Activated CD4-positive, alpha-beta T cell treated with anti-CD3 and anti-CD28 coated beads, Interleukin-2, amount 10 ng/mL, durations not matched to agents 7 days and 5 days (primary cell): ENCODE measurements at regions not wholly inside any gene's neighbourhood (a gene's known extent, or its start where the extent isn't known, plus 50 kb on each side); places are given as distances from the start of the nearest gene placed in this dataset. TPM values are rescaled to one million over a fixed set of nuclear protein-coding genes. Genes with fewer than 3 reads are reported as not detected.
"Not testable (repeated sequence)": the region's sequence is repeated elsewhere in the genome, so short reads cannot be mapped to it uniquely, and the experiment has no call there.

Experiments used
- CTCF ChIA-PET: fragments of 350-600 bp; sonication (Branson Sonifier 250); formaldehyde crosslinking; loops from one replicate; lab custom pipeline; 2021; ENCODE audit warnings: antibody characterized with exemption; lab: Charles Lee
- POLR2A ChIA-PET: fragments of 350-600 bp; sonication (Branson Sonifier 250); formaldehyde crosslinking; loops from one replicate; lab custom pipeline; 2021; ENCODE audit warnings: antibody characterized with exemption; lab: Charles Lee
- DNase-seq: peaks from one replicate; pipeline ENCODE4 v3.0.0-alpha.2; 2020
- H3K27ac Mint-ChIP-seq: one replicate; pipeline ENCODE4 v1.8.0; 2021; ENCODE audit warnings: mild to moderate bottlenecking, moderate library complexity, mixed read lengths
- H3K27me3 Mint-ChIP-seq: one replicate; pipeline ENCODE4 v1.8.0; 2021; ENCODE audit warnings: mixed read lengths
- H3K36me3 Mint-ChIP-seq: one replicate; pipeline ENCODE4 v1.8.0; 2021; ENCODE audit warnings: low read depth, mixed read lengths
- H3K4me1 Mint-ChIP-seq: one replicate; pipeline ENCODE4 v1.8.0; 2021; ENCODE audit warnings: mixed read lengths
- H3K4me3 Mint-ChIP-seq: one replicate; pipeline ENCODE4 v1.8.0; 2021; ENCODE audit warnings: mild to moderate bottlenecking, moderate library complexity, mixed read lengths
- H3K9me3 Mint-ChIP-seq: one replicate; pipeline ENCODE4 v1.8.0; 2021; ENCODE audit warnings: mixed read lengths
- microRNA-seq: library from miRNA; unstranded; fragments of <30 nt; microRNA quantifications from one replicate; pipeline ENCODE4 v1.2.0, GENCODE V29; 2021; ENCODE audit warnings: borderline microRNAs expressed, borderline replicate concordance

DNA sequence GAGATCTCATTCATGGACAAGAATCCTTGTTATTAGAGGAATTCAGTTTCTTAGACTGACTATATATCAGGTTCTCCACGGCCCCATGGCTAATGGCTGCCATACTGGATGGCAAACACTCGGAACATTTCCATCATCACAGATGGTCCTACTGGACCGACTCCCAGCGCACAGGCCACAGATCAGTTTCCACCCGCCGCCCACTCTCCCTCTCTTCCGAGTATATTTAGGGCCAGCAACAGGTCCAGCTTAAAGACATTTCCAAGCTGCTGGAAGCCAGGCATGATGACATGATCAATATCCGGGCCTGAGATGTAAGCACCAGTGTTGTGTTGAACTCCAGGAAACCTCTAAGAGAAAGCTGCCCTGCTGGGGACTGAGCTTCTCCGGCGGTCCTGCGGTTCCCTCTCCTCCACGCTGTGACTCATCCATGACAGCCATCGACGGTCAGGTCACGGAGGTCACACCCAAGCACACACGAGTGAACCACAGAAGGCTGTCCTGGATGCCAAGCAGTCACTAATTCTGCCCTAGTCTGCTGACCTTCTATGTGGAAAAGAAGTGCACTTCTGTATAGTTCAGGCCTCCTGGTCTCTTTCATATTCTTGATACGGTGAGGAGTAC, 64.4 kb upstream of the LPCAT1 start:
- H3K27ac Mint-ChIP-seq, POLR2A ChIA-PET, DNase-seq, H3K27me3 Mint-ChIP-seq, H3K4me3 Mint-ChIP-seq, CTCF ChIA-PET, H3K36me3 Mint-ChIP-seq, H3K9me3 Mint-ChIP-seq, H3K4me1 Mint-ChIP-seq: not testable (repeated sequence)

DNA sequence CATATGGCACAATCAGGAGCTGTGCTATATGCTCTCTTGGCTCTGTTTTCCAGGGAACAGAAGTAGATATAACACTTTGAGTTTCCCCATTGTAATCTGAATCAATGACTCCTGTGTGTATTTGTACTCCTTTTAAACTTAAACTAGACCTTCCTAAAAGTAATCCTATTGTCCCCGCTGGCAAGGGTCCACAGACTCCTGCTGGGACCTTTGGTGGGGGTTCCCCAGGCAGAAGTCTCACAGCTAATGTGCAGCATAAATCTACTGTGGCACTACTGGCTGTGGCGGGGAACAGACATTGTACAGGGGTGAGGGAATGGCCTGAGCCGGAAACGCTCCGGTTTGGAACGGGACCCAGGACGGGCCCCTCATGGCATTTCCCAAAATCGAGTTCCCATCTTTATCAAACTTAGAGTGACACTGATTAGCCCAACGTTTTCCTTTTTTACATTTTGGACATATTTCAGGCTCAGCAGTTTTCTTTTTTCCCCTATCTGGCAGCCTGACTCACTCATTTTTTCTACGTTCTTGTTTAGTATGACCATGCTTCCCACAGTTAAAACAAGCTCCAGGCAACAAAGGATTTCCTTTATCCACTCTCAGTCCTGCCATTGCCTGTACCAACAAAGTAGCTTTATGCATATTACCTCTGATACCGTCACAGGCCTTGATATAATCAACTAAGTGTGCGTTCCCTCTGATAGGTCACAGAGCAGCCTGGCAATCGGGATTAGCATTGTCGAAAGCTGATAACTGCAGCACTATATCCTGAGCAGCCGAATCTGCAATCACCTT, 59.5 kb upstream of the LPCAT1 start:
- H3K4me3 Mint-ChIP-seq, CTCF ChIA-PET, H3K36me3 Mint-ChIP-seq, H3K9me3 Mint-ChIP-seq, H3K27ac Mint-ChIP-seq, H3K4me1 Mint-ChIP-seq, H3K27me3 Mint-ChIP-seq, DNase-seq: not testable (repeated sequence)
- POLR2A ChIA-PET: interaction anchor here (0.6 kb wide), 1 partner anchor 12 kb away, joined by 3 read pairs; no protein-coding TSS in a partner anchor

- H3K27me3 Mint-ChIP-seq, CTCF ChIA-PET, H3K27ac Mint-ChIP-seq, H3K9me3 Mint-ChIP-seq, H3K4me1 Mint-ChIP-seq, DNase-seq, POLR2A ChIA-PET, H3K36me3 Mint-ChIP-seq, H3K4me3 Mint-ChIP-seq: not testable (repeated sequence)
These were observed 55.6 kb upstream of the LPCAT1 start for GRCh38 chr5:1579389-1579788.

DNA sequence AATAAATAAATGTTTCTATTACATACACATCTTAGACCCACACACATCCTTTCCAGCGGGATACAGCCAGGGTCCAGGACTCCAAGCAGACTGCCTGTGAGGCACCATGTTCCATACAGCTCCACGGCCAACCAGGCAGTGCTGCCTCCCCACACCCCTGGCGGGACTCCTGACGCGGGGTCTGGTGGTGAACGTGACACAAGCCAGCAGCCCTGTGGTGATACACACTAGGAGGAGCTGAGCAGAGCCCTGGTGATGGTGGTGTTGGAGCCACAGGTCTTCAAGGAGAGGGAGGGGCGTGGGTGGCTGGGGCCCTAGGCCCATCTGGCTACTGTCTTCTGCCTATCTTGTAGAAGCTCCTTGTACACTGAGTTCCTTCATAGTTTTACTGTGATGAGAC, 53.1 kb upstream of the LPCAT1 start:
- H3K27me3 Mint-ChIP-seq, CTCF ChIA-PET, H3K4me1 Mint-ChIP-seq: not testable (repeated sequence)

GRCh38 chr5:1575991-1576714, 52.4 kb upstream of the LPCAT1 start:
- H3K27me3 Mint-ChIP-seq, H3K4me1 Mint-ChIP-seq, H3K36me3 Mint-ChIP-seq, CTCF ChIA-PET, H3K27ac Mint-ChIP-seq, DNase-seq, H3K9me3 Mint-ChIP-seq, H3K4me3 Mint-ChIP-seq, POLR2A ChIA-PET: not testable (repeated sequence)

More for the DNA sequence above, 53.1 kb upstream of the LPCAT1 start:
- H3K27ac Mint-ChIP-seq, H3K9me3 Mint-ChIP-seq, POLR2A ChIA-PET, H3K36me3 Mint-ChIP-seq, H3K4me3 Mint-ChIP-seq, DNase-seq: not testable (repeated sequence)

DNA sequence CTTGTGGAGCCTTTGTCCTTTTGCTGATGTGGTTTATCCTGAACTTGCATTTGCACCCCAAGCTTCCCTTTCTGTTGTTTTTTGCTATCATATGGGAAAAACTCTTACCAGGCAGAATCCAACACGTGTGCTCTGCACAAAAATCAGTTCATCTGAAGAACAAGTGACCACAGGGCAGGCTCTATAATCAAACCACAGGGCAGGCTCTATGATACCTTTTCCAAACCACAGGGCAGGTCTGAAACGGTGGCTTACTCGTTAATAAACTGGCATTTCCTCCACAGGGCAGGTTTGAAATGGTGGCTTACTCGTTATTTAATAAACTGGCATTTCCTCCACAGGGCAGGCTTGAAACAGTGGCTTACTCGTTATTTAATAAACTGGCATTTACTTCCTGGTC, 51.7 kb upstream of the LPCAT1 start:
- H3K4me3 Mint-ChIP-seq, H3K27ac Mint-ChIP-seq, H3K9me3 Mint-ChIP-seq, H3K4me1 Mint-ChIP-seq, CTCF ChIA-PET, POLR2A ChIA-PET, DNase-seq, H3K27me3 Mint-ChIP-seq, H3K36me3 Mint-ChIP-seq: not testable (repeated sequence)

DNA sequence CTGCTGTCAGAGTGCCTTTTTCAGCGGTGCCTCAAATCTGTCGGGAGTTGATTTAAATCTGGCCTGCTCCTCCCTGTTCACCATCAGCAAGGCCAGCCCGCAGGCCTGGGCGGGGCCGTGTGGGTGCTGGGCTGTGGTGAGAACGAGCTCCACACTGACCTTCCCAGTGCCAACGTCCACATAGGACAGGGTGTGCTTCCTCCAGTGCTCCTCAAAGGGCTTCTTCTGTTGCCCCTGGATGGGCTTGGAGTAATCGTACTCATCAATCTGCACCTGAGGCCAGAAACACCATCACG, 50.2 kb upstream of the LPCAT1 start:
- POLR2A ChIA-PET, H3K27ac Mint-ChIP-seq, H3K9me3 Mint-ChIP-seq, DNase-seq, H3K27me3 Mint-ChIP-seq, H3K4me3 Mint-ChIP-seq, CTCF ChIA-PET, H3K36me3 Mint-ChIP-seq, H3K4me1 Mint-ChIP-seq: not testable (repeated sequence)

DNA sequence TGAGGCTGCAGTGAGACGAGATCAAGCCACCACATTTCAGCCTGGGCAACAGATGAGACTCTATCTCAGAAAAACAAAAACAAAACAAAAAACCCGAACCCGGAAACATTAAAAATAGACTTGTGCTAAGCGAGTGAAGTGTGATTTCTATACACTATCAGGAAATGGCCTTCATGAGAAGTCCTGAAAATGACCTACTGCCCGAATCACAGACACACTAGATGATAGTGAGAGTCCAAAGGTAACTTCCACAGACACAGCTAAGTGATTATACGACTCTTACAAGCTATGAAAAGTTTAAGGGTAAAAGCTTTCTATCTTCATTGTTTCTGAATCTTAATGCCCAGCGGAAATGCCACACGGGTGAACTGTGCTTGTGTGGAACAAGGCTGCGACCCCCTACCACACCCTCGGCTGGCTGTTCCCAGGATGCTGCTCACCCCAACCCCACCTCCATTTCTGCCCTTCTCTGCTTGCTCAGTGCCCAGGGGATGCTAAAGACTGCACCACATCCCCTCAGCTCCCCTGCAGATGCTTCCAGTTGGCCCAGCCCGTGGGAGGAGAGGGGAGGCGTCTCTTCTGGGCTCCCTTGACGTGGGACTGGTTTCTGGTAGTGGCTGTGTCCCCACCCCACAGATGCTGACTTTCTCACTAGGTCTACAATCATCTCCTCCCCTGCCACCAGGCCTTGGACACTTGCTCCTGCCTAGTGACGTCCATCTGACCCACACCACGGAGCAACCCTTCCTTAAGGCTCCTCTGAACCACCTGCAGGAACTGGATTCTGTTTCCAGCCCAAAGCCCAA, 49.7 kb upstream of the LPCAT1 start:
- H3K36me3 Mint-ChIP-seq, DNase-seq, H3K27me3 Mint-ChIP-seq, H3K27ac Mint-ChIP-seq, CTCF ChIA-PET, H3K4me1 Mint-ChIP-seq, POLR2A ChIA-PET, H3K4me3 Mint-ChIP-seq, H3K9me3 Mint-ChIP-seq: not testable (repeated sequence)

Small RNAs in the stretch of these regions (microRNA-seq; reads per million reads assigned to microRNA genes)
- not detected for gene MIR4277
